B cell (primary cell): ENCODE measurements at regions not wholly inside any gene's neighbourhood (a gene's known extent, or its start where the extent isn't known, plus 50 kb on each side); places are given as distances from the start of the nearest gene placed in this dataset.

ENCODE experiments used
- CTCF ChIP-seq: fragments of 200-600 bp; IDR thresholded peaks from one replicate; pipeline ENCODE4 v1.8.0; 2022; ENCODE audit warnings: antibody characterized with exemption, mild to moderate bottlenecking
- EZH2 ChIP-seq: IDR thresholded peaks from 2 replicates; pipeline ENCODE4 v1.6.1; 2012; ENCODE audit warnings: borderline replicate concordance, low read depth, mild to moderate bottlenecking, moderate library complexity, low read length; ENCODE audit not compliant: insufficient read depth, poor library complexity, severe bottlenecking

GRCh38 chr15:29631076-29632070 is 190.9 kb downstream of the TJP1 start:
- TF ChIP-seq CTCF = no peak
- no peak for TF ChIP-seq EZH2
